GM12892 (cell line): ENCODE measurements at regions not wholly inside any gene's neighbourhood (a gene's known extent, or its start where the extent isn't known, plus 50 kb on each side); places are given as distances from the start of the nearest gene placed in this dataset.

Experiments used
- POLR2A ChIP-seq: IDR thresholded peaks from 2 replicates; pipeline ENCODE4 v1.6.1; 2011; ENCODE audit warnings: low read depth, low read length, control low read depth
- POLR2AphosphoS5 ChIP-seq: IDR thresholded peaks from 2 replicates; pipeline ENCODE4 v1.6.1; 2011; ENCODE audit warnings: low read depth, low read length, control low read depth

- TF ChIP-seq POLR2A = no peak
- no peak for TF ChIP-seq POLR2AphosphoS5
These were observed 107.3 kb upstream of the NANOS1 start for GRCh38 chr10:118922226-118922625.
